ENCODE measurements at regions not wholly inside any gene's neighbourhood (a gene's known extent, or its start where the extent isn't known, plus 50 kb on each side); places are given as distances from the start of the nearest gene placed in this dataset.
"Not testable (repeated sequence)": the region's sequence is repeated elsewhere in the genome, so short reads cannot be mapped to it uniquely, and the experiment has no call there.

DNA sequence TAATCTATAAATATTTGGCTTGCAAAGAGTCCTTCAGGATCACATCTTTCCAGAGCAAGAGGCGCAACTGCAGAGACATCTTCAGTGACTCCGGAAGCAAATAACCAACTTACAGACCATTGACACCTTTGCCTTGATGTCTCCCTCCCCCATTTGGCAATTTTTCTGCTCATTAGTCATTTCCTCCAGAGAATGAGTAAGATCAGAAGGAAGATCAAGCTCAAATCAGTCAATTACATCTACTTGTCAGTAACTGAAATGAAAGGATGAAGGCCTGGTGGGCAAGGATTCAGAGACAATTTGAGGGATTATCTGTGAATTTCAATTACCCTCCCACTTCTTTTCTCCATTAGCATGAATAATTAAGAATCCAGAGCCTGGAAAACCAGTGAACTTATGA is 665.6 kb upstream of the CPEB2 start:
- DNase-seq = no peak

DNA sequence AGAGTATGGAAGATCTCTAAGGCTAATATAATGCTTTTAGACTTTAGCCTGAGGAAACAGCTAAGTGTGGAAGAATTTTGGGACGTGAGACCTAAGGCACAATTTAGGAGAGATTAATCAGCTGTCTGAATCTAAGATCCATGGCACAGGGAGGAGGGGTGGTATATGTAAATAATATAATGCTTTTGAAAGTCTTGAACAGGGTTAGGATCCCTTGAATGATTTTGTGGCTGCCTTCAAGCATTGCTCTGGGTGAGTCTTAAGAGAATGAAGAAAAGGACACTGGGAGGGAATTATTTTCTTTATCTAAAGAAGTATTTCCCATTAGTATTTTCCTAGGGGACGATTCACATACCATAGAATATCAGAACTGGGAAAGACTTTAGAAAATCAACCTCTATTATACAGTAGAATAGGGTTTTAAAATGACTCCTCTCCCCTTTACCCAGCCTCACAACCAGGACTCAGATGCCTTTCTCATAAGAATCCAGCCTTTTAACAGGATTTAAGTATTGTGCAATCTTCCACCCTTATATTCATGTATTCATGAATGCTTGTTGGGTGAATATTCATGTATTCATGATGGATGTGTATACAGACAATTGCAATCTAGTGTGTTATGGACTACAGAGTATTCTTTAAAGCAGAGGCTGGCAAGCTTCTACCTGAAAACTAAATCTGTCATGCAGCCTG is 664.2 kb upstream of the CPEB2 start:
- DNase-seq = no peak

DNA sequence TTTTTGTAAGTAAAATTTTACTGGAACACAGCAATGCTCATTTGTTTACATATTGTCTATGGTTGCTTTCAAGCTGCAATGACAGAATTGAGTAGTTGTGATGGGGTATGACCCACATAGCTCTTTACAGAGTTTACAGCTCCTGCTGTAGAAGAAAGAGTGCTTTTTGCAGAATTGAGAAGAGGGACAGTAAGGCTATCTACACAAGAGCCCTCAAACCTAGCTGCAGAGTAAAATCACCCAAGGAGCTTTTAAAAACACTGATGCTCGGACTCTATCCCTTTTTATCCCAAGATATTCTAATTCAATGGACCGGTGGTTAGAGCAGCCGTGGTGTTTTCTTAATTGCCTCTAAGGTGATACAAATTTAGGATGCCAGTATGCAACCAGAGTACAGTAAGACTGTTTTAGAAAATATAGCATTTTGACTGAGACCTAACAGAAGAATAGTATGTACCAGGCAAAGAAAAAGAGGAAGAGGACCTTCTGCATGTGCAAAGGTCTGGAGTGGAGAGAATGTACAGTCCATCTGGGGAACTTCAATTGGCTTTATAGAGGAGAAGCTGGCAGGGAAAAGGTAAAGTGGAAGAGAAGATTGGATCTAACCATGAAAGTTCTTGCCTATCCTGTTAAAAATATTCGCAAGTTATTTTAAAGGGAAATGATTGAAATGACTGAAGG is 663.6 kb upstream of the CPEB2 start:
- DNase-seq = no peak

DNA sequence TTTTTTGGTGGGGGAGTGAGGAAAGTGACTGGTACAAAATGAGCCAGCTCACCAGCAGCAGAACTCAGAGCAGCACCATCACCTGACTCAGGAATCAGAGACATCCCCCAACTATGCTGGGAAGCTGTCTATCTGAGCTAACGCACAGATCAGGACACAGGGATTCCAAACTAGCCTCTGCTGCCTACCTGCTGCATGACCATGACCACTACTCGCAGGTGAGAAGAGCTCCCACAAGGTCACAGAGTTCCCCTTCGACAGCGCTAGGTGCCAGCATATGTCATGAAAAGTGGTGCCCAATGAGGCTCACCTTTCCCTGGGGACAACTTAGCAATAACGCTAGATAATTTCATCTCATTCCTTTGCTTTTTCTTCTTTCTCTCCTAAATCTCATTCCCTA is 662.6 kb upstream of the CPEB2 start:
- no peak for DNase-seq

DNA sequence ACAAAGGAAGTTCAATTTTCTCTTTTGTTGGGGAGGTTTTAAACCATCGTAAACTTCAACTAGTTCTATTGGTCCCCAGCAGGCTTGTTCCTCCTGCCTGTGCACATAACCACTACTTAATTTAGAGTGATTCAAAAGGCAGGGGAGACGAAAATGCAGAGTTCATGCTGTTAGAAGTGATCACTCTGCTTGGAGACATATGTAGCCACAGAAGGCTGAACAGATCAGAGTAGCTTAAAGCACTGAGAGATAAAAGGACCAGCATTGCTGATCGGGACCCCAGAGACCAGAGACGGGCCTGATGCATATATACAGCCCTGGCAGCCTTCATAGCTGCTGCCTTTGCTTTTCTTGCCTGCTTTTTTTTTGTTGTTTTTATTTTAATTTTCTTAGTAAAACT is 662.0 kb upstream of the CPEB2 start:
- DNase-seq = no peak

DNA sequence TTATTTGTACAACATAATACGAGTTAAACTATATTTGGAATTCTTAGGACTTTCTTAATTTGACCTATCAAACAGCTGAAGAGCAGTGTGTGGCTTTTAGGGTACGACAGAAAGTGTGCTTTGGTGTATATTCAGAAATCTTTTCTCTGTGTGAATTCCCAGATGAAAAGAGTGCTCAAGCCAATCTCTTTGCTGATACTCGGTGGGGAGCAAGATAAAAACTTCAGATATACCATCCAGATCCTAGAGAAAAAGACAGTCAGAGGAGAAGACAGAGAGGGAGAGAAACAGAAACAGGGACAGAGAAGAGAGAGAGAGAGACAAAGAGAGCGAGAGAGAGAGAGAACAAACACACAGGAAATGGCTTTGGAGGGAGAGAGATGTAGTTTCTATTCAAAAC is 658.3 kb upstream of the CPEB2 start:
- DNase-seq = no peak

DNA sequence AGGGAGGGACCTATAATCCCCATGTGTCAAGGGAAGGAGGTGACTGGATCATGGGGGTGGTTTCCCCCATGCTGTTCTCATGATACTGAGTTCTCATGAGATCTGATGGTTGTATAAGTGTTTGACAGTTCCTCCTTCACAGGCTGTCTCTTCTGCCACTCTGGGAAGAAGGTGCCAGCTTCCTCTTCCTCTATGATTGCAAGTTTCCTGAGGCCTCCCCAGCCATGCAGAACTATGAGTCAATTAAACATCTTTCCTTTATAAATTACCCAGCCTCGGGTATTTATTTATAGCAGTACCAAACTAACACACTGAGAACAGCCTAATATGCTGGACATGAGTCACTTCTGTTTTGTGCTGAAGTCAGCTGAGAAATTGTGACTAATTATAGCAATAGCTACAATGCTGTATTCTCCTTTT is 656.9 kb upstream of the CPEB2 start:
- DNase-seq = peak; percentile 0

DNA sequence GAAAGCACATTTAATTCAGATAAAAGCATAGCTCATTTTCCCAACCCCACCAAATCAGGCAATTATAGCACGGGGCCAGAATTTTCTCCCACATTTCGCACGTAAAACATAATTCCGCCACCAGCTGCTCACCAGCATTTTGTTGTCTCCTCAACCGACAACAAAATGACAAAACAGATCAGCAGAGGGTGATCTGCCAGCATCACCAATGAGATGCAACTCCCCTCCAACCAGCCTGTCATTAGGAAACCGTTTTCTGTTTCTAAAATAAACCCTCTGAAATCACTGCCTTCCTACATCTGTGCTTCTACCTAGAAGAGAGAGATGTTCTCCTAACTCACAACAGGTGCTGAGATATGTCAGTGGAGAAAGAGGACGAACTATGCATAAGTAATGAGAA is 654.8 kb upstream of the CPEB2 start:
- DNase-seq = no peak

DNA sequence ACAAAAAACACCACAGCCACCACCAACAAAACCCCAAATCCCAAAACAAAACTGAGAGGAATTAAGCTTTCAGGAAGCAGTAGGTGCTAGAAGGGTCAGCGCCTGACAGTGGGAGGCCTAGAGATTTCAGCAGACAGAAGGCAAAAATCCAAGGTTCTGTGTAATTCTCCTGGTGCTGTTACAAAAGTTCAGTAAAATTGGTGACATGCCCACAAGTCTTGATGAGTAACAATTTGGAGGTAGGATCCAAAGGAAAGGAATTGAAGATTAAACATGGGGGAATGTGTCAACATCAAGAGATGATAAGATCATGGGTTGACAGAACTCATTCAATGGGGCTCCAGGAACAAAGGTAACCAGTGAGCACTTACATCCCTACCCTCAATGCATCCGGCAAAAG is 653.8 kb upstream of the CPEB2 start:
- DNase-seq = no peak

DNA sequence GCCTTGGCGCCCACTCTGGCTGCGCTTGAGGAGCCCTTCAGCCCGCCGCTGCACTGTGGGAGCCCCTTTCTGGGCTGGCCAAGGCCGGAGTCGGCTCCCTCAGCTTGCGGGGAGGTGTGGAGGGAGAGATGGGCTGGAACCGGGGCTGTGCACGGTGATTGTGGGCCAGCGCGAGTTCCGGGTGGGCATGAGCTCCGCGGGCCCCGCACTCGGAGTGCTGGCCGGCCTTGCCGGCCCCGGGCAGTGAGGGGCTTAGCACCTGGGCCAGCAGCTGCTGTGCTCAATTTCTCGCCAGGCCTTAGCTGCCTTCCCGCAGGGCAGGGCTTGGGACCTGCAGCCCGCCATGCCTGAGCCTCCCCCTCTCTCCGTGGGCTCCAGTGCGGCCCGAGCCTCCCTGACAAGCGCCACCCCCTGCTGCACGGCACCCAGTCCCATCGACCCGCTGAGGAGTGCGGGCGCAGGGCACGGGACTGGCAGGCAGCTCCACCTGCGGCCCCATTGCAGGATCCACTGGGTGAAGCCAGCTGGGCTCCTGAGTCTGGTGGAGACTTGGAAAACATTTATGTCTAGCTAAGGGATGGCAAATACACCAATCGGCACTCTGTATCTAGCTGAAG is 643.6 kb upstream of the CPEB2 start:
- not testable (repeated sequence) for DNase-seq

DNA sequence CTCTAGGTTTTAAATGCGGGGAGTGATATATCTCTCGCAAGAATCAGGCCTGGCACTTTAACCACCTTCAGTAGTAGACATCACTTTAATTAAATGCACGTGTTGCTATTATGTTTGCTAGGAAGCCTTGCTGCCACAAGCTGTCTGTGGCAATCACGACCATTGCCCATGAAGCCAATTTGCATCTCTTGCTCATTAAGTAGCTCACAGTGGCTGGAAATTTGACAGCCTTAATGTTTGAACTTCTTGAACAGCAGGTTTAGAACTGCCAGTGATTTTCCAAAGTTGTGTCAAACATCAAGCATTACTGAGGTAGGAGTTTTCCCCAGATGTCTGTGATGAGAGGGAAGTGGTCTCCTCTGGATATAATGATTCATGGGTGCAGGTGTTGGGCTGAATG is 642.3 kb upstream of the CPEB2 start:
- DNase-seq = no peak

DNA sequence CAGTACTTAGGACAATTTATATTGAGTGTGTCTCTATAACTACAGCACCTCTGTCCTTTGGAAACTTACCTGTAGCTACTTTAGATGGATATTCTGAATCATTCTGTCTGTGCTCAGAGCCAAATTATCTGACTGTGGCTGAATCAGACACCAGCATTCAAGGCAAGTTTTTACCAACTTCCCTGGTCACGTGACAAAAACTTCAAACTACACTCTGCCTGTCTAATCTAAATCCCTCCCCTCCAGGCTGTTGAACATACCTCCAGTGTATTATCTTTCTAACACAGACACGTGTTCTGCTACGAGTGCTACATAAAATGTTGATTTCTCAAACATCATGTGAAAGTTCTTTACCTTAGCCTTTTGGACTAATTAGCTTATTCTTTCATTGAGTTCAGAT is 641.2 kb upstream of the CPEB2 start:
- no peak for DNase-seq

DNA sequence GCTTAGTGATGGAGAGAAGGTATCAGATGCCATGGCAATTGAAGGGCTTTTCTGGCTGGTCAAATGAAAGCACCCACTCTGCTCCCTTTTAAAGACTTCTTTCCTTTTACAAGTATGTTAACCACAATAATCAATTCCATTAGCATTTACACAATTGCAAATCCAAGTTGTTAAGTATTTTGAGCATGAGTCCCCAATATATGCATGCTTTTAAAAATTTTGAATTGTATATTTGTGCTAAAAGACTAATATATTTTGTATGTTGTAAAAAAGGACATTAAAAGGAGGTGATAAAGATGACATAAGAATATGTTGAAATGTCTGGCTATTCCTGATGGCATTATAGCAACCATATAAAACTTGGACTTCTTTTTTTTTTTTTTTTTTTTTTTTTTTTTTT is 639.9 kb upstream of the CPEB2 start:
- DNase-seq = no peak

DNA sequence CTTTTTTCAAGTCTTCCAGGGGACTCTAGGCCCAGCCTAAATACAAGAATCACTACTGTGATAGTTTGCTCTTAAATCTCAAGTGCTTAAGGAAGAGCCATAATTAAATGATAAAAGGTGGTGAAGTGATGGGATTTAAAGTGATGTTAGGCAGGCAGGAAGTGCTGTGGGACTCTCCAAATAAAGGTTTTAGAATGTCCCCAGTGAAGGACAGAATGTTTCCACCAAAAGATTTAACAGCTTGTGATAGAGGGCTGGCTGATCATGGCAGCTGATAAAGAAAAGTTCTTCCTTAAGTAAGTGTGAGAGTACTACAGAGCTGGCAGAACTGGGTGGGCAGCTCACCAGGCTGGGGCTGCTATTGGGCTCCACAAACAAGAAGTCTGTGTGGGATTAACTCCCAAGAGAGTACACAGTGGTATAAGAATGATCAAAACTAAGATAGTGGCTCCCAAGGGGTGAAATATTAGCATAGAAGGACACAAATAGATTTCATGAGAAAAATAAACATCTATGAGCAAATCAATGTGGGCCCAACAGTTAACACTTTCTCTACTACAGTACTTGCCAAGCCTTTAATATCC is 637.2 kb upstream of the CPEB2 start:
- no peak for DNase-seq

DNA sequence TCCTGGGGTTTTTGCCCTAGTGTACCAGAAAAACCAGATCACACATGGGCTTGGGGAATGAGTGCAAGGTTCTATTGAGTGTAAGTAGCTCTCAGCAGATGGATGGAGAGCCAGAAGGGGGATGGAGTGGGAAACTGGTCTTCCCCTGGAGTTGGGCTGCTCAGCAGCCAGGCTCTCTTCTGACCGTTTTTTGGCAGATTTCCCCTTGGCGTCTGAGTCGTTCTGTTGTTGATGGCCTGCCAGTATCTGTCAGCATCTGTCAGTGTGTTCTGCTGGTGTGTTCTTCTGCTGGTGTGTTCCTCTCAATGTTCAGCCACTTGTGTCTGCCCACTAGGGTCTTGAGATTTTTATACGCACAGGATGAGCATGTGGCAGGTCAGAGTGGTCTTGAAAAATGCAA is 633.9 kb upstream of the CPEB2 start:
- DNase-seq = no peak

DNA sequence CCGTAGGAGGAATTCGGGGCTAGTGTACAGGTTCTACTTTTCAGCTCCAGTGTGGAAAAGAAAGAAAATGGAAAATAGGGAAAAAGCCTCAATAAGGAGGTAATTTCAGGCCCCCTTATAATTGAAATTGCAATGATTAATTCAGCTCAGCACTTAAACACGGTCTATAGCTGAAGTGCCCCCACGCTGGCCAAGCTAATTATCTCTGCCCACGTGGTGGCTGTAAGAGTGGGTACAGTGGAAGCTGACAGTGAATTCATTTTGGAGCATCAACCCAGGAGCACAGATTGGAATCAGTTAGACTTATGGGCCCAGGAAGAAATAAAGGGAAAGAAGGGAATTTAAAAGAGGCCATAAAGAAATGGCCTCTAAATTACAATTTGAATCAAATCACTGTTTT is 631.1 kb upstream of the CPEB2 start:
- no peak for DNase-seq

DNA sequence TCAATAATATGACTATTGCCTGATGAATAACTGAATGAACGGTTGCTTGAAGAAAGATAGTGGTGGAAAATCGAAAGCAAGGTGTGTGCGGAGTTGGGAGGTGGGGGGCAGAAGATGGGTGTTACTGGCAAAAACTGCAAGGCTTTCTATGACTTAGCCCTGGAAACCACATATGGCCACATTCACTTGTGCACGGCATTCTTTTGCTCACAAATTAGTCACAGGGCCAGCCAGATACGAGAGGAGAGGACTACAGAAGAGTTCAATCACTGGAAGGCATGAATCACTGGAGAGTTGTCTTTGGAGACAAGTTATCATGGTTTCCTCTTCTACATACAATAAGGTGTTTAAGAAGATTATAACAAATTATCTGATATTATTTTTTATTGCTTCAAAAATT is 626.5 kb upstream of the CPEB2 start:
- no peak for DNase-seq

DNA sequence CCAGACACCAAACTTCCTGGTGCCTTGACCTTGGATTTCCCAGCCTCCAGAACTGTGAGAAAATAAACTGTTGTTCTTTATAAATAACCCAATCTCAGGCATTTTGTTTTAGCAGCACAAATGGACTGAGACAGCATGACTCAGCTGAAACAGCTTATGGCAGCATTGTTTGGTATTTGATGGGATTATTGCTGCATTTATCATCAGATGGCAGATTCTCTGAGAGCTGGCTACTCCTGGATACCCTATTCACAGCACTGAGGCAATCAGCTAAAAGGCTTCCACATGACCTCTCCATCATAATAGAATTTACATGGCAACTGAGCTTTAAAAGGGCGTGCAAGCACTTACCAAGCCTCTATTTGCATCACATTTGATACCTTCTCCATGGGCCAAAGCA is 623.1 kb upstream of the CPEB2 start:
- DNase-seq = no peak

DNA sequence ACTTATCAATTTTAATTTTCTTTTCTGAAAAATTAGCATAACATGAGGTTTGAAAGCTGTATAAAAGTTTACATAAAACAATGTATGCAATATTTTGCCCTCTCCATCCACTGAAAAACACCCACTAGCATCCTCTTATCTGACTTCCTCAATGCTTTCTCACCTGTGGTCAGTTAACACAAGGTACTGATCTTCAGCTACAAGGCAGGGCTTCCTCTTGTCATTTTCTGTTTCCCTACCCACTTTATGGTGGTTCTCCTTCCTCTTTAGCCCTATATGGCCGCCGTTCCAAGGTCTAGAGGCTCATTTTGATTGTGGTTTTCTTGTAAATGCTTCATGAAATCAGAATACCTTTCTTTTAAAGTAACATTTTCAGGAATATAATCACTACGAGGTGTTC is 618.6 kb upstream of the CPEB2 start:
- no peak for DNase-seq

DNA sequence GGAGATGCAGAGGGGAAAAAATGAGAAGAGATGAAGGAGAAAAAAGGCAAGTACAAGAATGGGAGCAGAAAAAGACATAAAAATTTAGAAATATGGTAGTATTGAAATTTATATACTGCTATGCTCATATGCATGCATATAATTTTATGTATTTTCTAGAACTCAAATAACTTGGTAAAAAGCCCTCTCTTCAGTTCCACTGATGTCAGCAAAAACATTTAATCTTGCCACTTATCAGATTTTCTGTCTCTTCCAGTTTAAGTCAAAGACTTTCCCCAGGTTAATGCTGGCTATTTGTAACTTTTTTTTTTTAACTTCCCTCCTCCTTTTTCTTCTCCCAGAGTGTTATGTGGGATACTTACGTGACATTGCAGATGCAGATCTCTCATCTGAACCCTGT is 617.5 kb upstream of the CPEB2 start:
- no peak for DNase-seq

DNA sequence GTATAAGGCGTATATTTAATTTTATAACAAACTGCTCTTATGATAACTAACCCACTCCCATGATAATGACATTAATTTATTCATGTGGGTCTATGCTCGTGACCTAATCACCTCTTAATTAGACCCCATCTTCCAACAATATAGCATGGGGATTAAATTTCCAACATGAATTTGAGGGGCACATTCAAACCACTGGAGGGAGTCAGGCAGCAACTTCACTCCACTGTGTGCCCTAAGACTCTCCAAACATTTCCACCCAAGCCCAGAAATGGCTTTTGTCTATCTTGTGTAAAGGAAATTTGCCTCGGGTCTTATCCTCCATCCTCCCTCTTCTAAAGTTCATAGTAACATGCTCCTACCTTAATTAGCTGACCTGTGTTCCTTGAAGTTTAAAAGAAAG is 616.1 kb upstream of the CPEB2 start:
- DNase-seq = no peak

DNA sequence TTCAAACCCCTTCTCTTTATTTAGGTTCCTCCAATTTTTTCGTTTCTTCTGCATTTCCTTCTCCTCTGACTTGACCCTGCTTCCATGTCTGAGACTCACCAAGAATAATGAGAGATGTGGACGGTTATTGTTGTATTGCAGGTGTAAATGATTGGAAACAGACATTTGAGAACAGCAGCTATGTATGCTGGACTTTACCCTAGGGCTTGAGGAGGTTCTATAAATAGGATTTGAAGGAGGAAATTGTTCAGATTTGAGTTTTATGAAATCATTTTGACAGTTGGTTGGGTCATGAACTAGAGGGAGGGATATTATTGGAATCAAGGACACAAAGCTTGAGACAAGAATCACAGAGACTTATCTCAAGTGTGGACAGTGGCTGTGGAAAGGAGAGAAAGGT is 614.6 kb upstream of the CPEB2 start:
- DNase-seq = no peak

DNA sequence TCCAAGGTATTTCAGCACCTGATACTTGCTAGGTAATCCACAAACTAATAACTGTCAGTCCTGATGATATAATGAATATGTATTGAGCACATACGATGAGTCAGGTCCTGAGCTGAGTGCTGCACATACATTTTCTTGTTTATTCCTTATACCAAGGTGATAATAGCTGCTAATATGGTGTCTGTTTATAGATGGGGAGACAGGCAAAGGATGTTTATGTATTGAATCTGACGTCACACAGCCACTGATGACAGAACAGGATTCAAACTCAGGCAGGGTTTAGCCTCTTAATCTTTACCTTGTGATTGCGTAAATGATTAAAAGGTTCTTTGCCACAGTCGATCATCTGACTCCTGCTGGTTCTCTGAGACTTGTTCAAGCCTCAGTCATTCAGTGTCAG is 609.9 kb upstream of the CPEB2 start:
- DNase-seq = no peak

DNA sequence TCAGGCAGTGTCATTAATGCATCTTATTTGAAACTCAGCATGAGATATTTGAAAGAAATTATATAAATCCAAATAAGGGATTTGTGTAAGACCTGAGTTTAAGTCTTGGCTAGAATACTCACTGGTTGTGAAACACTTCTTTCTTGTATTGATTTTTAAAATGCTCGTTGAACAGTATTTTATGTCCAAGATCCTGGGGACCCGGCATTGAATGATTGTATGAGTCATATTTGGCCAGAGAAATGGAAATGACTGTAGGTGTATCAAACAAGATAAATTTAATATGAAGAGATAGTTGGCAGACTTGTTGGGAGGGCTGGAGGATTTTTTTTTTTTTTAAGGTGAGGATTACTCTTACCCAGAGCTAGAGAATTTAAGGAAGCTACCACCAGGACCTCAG is 606.1 kb upstream of the CPEB2 start:
- DNase-seq = no peak
